HUDEP-2 (cell line): ENCODE measurements at regions not wholly inside any gene's neighbourhood (a gene's known extent, or its start where the extent isn't known, plus 50 kb on each side); places are given as distances from the start of the nearest gene placed in this dataset.

Experiments used
- DNase-seq, 76 experiments: peaks; one replicate each; lab custom pipeline; 2025; ENCODE audit not compliant: unreplicated experiment in 76 of 76; lab: John Stamatoyannopoulos, UW

GRCh38 chr20:50398821-50399554 is 111.2 kb upstream of the PTPN1 start:
- no peak for DNase-seq

- DNase-seq: no peak
Observed at GRCh38 chr20:50399555-50399916, 110.6 kb upstream of the PTPN1 start.

- no peak for DNase-seq
Observed at GRCh38 chr20:50399917-50400704, 110.1 kb upstream of the PTPN1 start.

- DNase-seq: no peak
Observed at GRCh38 chr20:50400705-50401586, 109.2 kb upstream of the PTPN1 start.

- DNase-seq: no peak
Observed at GRCh38 chr20:50401587-50402418, 108.4 kb upstream of the PTPN1 start.

DNA sequence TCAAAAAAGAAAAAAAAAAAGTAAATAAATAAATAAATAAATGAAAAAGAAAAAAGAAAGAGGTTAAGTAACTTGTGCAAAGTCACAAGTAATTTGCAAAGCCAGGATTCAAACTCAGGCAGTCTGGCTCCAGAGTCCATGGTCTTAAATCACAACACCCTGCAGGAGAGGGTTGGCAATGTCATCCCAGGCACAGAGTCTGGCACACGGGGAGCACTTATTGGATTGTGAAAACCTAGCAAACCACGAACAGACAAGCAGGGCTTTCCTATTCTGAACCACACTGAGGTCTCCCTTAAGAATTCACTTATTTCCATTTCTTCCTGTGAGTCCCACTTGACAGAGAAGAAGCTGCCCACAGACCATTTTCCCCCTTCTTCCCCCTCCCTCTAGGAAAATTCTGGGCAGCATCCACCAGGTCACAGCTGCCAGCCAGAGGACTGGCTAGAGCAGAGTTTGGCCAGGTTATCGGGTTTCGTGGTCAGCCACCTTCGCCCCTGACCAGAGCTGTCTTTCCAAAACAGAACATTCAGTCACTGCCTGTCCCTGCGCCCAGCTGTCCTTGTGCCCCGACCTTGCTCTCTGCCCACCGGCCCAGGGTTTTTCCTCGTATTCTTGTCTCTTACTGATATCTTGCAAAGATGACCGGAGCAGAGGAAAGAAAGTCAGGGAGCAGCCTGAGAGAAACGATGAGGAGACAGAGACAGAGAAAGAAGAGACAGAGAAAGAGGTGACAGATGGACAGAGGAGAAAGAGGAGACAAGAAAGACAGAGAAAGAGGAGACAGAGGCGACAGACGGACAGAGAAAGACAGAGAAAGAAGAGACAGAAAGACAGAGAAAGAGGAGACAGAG is 106.4 kb upstream of the PTPN1 start:
- no peak for DNase-seq

- DNase-seq: no peak
Observed at GRCh38 chr20:50404419-50405234, 105.6 kb upstream of the PTPN1 start.

DNA sequence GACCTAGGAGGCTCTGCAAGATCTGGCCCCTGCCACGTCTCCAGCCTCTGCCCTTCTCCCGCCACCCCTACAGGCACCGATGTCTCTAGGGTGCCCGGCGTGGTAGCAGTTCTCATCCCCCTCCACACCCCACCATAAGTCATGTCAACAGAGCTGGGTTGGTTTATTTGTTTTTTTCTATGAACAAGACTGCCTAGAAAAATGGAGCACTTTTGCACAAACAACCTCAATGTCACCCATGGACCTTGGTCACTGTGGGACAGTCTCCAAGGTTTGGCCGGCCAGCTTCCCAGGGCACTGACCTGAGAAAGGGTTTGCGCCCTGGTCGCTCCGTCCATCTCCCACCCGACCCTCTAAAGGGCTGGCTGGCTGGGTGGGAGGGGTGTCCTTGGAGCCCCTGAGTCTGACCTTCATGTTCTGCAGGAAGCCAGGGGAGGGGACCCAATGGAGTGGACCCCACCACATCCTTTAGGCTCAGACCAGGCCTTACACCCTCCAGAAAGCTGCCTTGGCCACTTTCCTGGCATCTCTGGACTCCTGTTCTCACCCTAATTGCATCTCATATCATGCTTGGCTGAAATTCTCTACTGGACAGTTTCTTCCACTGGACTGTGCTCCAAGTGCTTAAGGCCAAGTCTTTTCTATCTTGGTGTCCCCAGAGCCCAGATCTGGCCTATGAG is 104.8 kb upstream of the PTPN1 start:
- DNase-seq: no peak

- DNase-seq: no peak
Observed at GRCh38 chr20:50405915-50406609, 104.1 kb upstream of the PTPN1 start.

- no peak for DNase-seq
Observed at GRCh38 chr20:50406610-50407136, 103.5 kb upstream of the PTPN1 start.

GRCh38 chr20:50408526-50409364 is 101.4 kb upstream of the PTPN1 start:
- DNase-seq: no peak

DNA sequence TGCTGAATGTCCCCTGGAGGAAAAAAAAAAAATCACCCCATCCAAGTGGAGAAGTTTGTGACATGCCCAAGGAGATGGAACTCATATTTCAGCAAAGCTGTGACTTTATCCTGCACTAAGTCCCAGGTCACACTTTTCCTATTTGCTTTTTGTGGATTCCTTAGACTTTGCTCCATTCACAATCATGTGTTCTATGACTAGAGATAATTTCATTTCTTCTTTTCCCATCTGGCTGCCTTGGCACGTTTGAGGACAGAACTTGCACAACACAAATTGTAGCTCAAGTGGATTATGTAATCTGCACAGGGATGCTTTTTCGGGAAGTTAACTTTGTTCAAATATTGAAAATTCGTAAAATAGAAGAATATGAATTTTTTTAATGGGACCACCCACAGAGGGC is 100.7 kb upstream of the PTPN1 start:
- no peak for DNase-seq

DNA sequence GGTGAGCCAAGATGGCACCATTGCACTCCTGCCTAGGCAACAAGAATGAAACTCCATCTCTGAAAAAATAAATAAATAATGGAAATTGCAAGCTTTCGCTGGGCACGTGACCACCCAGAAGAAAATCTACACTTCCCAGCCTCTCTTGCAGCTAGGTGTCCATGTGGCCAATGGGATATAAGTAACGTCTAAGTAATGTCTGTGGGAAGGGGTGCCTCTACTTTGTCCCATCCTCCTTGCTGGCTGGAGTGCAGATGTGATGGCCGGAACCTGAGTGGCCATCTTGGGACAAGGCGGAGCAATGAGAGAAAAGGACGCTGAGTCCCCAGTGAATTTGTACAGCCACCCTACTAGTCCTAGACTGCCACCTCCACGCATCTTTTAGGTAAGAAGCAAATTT is 99.8 kb upstream of the PTPN1 start:
- DNase-seq: no peak

DNA sequence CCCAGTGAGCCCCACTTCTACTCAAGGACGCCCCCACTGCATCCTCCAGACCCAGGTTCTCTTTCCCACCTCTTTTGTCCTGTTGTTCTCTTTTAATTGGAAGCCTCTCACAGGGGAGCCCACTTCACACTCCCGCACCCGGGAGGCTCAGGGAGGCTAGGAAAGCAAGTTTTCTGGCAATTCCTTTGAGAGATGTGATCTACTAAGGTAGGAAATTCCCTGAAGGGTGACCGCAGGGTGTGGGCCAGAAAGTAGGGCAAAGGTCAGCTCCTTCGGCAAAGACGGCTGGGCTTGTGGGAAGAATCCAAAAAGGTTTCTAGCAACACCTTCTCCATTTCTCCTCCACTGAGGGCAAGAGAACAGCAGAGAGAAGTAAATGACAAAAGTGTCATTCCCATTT is 98.1 kb upstream of the PTPN1 start:
- no peak for DNase-seq

- DNase-seq: no peak
Observed at GRCh38 chr20:50412499-50412898, 97.7 kb upstream of the PTPN1 start.

DNA sequence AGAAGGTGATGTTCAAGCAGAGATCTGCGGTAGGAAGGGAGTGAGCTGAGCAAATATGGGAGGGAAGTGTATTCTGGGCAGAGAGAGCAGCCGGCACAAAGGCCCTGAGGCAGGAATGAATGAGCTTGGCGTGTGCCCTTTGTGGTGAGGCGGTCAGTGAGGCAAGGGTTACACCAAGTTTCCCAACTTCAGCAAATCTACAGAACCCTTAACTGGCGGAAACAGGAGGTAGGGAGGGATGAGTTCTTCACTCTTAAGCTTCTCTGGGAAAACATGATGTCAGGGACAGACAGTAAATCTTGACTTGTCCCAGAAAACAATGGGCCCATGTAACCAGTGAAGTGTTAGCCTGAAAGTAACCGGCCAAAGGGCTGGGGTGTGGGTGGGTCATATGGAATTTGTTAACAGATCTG is 97.1 kb upstream of the PTPN1 start:
- DNase-seq: no peak
